Thyroid gland (tissue), 4 donors: ENCODE measurements at regions not wholly inside any gene's neighbourhood (a gene's known extent, or its start where the extent isn't known, plus 50 kb on each side); places are given as distances from the start of the nearest gene placed in this dataset.

ENCODE experiments used
- POLR2A ChIP-seq, 2 donors: fragments of 450-650 bp; IDR thresholded peaks; one replicate each; pipeline ENCODE4 v1.6.1; 2017; ENCODE audit warnings: antibody characterized with exemption in 2 of 2, mild to moderate bottlenecking in 2 of 2, moderate library complexity in 1 of 2
- TF ChIP-seq, protein P1 (sequence below), 6 experiments: fragments of 200-600 bp in 3 of 6; fragments of 450-650 bp in 3 of 6; sonication (generic) in 3 of 6; IDR thresholded peaks; one replicate each; pipeline ENCODE4 v1.5.1; 2016 to 2019; ENCODE audit warnings: antibody characterized with exemption in 6 of 6, mild to moderate bottlenecking in 2 of 6, inconsistent platforms in 1 of 6, moderate library complexity in 1 of 6

DNA sequence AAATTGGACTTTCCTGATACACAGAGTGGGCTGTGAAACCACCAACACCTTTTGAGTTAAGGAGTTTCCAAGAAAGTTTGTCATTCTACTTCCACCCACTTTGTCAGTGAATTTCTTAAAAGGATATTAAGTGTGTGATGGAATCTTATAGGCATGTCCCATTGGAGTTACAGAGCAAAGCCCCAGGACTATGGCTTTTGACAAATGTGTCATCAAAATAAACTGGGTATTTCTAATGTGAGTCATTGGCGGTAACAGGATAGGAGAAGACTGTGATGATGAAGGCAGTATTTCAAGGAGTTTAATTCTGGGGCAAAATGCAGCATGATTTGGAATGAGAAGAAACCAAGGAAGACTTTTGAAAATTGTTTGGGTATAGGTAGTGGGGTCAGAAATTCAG is 1013.8 kb upstream of the EEF2KMT start:
- TF ChIP-seq, protein P1, sequence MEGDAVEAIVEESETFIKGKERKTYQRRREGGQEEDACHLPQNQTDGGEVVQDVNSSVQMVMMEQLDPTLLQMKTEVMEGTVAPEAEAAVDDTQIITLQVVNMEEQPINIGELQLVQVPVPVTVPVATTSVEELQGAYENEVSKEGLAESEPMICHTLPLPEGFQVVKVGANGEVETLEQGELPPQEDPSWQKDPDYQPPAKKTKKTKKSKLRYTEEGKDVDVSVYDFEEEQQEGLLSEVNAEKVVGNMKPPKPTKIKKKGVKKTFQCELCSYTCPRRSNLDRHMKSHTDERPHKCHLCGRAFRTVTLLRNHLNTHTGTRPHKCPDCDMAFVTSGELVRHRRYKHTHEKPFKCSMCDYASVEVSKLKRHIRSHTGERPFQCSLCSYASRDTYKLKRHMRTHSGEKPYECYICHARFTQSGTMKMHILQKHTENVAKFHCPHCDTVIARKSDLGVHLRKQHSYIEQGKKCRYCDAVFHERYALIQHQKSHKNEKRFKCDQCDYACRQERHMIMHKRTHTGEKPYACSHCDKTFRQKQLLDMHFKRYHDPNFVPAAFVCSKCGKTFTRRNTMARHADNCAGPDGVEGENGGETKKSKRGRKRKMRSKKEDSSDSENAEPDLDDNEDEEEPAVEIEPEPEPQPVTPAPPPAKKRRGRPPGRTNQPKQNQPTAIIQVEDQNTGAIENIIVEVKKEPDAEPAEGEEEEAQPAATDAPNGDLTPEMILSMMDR (IDR thresholded peaks at IDR 0.05), result no peak
- TF ChIP-seq POLR2A (IDR thresholded peaks at IDR 0.05), result no peak
